NCI-H774 (cell line): ENCODE measurements at regions not wholly inside any gene's neighbourhood (a gene's known extent, or its start where the extent isn't known, plus 50 kb on each side); places are given as distances from the start of the nearest gene placed in this dataset.

Source experiments
- DNase-seq: peaks from one replicate; lab custom pipeline; 2025; lab: John Stamatoyannopoulos, UW

- DNase-seq = no peak
Measured at GRCh38 chr4:151935411-151935810, 174.6 kb upstream of the GATB start.

GRCh38 chr4:151934766-151935165, 174.0 kb upstream of the GATB start:
- no peak for DNase-seq

GRCh38 chr4:151933122-151933827, 172.5 kb upstream of the GATB start:
- DNase-seq = no peak

DNA sequence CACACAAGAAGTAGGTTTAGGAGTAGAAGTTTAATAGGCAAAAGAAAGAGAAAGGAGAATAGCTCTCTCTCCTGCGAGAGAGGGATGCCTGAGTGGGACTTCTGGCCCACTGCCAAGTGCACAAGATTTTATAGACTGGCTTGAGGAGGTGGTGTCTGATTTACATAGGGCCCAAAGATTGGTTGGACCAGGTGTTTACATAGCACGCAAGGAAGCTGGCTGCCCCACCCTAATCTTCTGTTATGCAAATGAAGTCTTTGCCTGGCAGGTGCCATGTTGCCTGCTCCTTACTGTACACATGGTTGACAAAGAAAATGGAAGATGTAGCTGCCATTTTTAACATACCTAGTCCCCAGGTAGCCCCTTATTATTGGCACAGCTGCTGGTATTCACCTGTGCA, 170.8 kb upstream of the GATB start:
- no peak for DNase-seq

DNA sequence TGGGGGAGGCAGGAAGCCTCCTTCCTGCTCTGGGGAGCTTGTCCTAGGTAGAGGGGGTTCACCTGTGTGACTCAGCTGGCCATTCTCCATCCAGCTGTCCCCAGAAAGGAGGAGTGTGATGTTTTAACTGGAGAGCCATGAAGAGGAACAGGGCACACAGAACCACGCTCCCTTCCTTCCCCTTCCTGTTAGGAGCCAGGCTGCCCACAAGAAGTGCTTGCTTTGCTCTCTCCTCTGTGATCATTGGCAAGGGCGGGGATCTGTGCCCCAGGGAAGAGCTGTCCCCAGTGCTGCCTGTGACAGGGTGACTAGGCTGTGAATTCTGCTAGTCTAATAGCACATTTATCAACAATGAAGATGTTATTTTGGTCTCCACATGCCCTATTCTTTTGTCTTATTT, 169.6 kb upstream of the GATB start:
- no peak for DNase-seq

GRCh38 chr4:151928112-151928511, 167.3 kb upstream of the GATB start:
- no peak for DNase-seq

GRCh38 chr4:151922811-151923210, 162.0 kb upstream of the GATB start:
- no peak for DNase-seq

- no peak for DNase-seq
Measured at GRCh38 chr4:151922306-151922705, 161.5 kb upstream of the GATB start.

DNA sequence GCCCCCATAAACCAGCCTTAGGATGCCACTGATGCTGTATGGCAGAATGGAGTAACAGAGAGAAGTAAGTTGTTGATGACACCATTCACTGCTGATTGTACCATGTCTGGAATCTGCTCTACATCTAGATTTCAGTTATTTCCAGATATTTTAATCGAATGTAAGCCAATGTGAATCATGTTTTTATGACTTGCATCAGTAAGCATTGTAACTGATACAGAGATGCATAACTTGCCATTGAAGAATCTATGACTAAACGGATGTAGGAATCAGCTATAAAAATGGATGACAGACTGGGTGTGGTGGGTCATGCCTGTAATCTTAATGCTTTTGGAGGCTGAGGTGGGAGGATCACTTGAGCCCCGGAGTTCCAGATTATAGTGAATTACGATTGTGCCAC, 161.0 kb upstream of the GATB start:
- DNase-seq = no peak

GRCh38 chr4:151921386-151921785, 160.6 kb upstream of the GATB start:
- DNase-seq = no peak

GRCh38 chr4:151917145-151917734, 156.4 kb upstream of the GATB start:
- DNase-seq = no peak

- DNase-seq = no peak
Measured at GRCh38 chr4:151912632-151913031, 151.8 kb upstream of the GATB start.

DNA sequence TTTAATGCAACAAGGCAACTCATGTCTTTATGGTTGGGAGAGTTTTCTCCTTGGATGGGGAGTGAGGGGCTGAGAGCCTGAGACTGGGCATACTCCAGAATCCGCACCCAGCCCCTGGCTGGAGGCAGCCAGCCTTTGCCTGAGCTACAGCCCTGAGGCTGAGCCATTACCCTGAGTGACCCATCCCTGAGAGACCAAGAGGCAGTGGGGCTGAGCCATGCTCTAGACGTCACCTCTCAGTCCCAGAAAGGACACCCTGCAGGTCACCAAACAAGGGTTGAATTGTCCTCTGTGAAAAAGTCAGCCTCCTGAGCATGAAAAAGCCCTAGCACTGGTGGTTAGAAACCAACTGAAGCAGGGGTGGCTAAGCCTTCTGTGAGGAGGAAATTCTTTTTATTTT, 151.2 kb upstream of the GATB start:
- DNase-seq = no peak

GRCh38 chr4:151908734-151909497, 148.1 kb upstream of the GATB start:
- DNase-seq = no peak

DNA sequence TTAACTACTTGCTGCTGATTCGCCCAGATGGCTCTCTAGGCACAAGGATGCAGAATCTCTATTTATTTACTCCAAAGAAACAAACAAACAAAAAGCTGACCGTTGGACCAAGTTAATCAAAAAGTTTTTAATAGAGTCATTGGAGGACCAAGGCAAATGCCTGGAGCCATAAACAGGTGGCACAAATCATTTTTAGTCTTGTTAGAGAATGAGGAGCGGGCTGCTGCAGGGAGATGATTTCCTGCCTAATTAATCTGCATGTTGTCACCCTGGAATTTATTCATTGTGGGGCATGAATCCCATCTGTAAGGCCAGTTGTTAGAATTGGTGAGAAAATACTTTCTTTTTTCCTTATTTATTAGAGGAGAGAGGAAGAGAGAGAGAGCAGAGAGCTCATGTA, 147.4 kb upstream of the GATB start:
- no peak for DNase-seq

DNA sequence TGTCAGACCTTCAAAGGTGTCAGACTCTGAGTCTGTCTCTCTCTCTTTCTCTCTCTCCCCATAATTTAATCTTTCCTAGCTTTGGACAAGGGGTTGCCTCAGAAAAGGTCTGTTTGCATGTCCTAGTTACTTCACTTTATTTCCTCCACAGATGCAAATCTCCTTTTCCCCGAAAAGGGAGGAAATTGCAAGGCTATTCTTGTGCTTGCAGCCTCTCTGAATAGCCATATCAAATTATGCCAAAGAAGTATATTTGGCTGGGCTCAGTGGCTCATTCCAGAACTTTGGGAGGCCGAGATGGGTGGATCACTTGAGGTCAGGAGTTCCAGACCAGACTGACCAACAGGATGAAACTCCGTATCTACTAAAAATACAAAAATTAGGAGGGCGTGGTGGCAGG, 145.6 kb upstream of the GATB start:
- DNase-seq = no peak

DNA sequence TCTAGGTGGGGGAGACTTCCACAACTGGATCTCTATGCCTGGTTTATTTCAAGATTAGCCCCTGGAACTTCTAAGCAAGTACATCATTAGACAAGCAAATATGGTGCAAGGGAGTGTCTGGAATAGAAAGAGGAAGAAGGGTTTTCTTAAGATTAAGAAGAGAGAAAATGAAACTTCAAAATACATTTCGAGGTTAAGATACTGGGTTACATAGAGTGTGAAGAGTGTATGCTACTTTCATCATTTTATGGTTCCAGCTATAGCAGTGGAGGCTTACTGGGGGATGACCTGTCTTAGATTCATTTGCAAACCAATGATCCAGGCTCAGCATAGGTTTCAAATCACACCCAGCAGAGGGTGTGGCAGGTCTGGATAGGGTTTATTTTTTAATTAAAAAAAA, 144.4 kb upstream of the GATB start:
- DNase-seq = no peak

DNA sequence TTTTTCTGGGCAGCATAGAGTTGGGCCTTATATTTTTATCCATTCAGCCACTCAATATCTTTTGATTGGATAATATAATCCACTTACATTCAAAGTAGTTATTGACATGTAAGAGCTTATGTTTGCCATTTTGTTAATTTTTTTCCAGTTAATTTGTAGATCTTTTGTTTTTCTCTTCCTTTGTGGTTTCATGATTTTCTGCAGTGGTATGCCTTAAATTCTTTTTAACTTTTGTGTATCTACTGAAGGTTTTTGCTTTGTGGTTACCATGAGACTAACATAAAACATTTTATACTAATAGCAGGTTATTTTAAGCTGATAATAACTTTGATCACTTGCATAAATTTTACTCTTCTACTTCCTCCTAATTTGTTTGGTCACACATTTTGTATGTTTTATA, 140.8 kb upstream of the GATB start:
- DNase-seq = no peak

GRCh38 chr4:151896880-151897279, 136.1 kb upstream of the GATB start:
- DNase-seq = no peak

GRCh38 chr4:151895671-151896070, 134.9 kb upstream of the GATB start:
- no peak for DNase-seq

- no peak for DNase-seq
Measured at GRCh38 chr4:151894246-151894645, 133.4 kb upstream of the GATB start.

DNA sequence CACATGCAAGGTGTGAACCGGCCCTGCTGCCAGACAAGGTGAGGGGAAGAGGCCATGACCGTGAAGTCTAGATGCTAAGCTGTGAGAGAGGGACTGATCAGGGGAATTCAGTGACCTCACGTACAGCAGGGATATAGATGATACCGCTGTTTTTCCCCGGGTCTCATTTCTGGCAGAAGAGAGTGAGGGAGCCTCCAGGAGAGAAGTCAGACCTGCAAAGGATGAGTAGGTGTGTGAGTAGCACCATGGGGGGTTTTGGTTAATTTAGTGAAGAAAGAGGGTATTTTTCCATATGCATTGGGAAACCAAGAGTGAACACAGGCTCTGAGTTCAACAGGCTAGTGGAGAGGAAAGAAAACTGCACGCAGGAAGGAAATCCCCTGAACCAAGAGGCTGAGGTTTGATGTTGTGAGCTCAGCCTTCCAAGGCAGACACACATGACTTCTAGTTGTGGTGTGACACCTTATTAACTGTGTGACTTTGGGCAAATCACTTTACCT, 127.6 kb upstream of the GATB start:
- DNase-seq = no peak

DNA sequence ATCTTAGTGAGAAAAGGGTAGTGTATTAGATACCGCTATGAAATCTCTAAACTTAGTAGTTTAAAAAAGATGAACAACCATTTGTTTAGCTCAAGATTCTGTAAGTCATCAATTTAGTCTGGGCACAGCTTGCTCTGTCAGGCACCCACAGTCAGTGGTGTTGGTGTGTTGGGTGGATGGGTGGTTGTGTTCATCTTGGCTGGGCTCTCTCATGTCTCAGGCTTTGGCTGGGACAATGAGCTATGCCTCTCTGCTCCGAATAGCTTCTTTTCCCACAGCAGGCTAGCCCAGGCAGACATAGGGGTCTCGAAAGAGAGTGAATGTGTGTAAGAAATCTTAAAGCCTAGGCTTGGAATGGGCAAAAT, 127.0 kb upstream of the GATB start:
- DNase-seq = no peak
